Activated T-cell treated with anti-CD3 and anti-CD28 coated beads for 48 hours (primary cell): ENCODE measurements at regions not wholly inside any gene's neighbourhood (a gene's known extent, or its start where the extent isn't known, plus 50 kb on each side); places are given as distances from the start of the nearest gene placed in this dataset.
"Not testable (repeated sequence)": the region's sequence is repeated elsewhere in the genome, so short reads cannot be mapped to it uniquely, and the experiment has no call there.

Experiments
- DNase-seq: peaks from one replicate; pipeline ENCODE4 v3.0.0-alpha.2; 2020; ENCODE audit warnings: low read depth

GRCh38 chr20:17891131-17891530 is 77.5 kb downstream of the SNX5 start:
- not testable (repeated sequence) for DNase-seq

DNA sequence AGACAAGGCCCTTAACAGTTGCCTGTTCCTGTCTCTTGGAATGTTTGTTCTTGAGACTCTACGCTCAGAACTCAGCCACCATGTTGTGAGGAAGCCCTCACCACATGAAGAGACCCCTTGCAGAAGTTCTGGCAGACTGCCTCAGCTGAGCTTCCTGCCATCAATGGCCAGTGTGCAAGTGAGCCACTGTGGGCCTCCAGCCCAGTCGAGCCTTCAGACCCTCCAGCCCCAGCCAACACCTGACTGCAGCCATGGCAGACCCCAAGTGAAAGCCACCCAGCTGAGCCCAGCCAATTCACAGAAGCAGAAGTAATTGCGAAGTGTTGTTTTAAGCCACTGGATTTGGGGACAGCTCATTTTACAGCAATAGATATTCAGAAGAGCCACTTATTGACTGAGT is 78.3 kb downstream of the SNX5 start:
- DNase-seq: no peak

DNA sequence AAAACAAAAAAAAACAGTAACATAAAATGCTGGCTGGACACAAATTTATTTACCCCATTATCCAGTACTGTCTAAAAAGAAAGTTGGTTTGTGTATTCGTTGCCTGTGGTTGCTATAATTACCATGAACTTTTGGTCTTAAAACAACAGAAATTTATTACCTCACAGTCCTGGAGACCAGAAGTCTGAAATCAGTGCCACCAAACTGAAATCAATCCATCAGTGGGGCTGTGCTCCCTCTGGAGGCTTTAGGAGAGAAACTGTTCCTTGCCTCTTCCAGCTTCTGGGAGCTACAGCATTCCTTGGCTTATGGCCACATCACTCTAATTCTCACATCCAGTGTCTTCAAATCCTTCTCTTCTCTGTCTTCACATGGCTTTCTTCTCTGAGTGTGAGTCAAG is 79.4 kb downstream of the SNX5 start:
- DNase-seq: no peak

DNA sequence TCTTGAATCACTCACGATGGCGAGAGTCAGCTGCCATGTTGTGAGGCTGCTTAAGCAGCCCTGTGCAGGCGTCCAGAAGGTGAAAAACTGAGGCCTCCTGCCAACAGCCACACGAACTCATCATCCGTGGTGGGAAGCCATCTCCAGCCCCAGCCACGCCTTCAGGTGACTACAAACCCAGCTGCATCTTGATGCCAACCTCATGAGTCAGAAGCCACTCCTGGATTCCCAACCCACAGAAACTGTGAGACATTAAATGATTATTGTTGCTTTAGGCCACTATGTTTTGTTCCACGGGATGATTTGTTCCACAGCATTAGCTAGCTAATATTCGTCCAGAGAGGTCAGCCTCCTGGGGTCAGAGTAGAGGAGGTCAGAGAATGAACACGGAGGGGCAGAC is 80.5 kb downstream of the SNX5 start:
- DNase-seq: no peak

- DNase-seq: no peak
Observed at GRCh38 chr20:17887331-17888030, 81.1 kb downstream of the SNX5 start.

GRCh38 chr20:17885544-17885943 is 83.0 kb downstream of the SNX5 start:
- no peak for DNase-seq

DNA sequence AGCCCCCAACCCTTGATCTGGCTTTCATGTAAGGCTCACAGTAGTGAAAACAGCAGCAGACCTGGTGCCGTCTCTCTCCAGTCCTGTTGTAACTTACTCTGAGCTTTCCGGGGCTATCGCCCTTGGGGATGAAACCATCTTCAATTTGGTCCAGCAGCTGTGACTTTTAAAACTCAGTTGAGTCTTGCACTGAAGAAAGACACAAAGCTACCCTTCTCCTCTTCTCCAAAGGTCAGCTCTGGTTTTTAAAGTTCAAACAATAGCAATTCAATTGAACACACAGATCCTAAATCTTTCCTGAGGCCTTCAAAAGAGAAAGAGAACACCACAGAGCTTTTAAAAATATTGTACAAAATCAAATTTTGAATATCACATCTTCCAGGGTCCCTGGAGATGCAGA is 83.5 kb downstream of the SNX5 start:
- no peak for DNase-seq

DNA sequence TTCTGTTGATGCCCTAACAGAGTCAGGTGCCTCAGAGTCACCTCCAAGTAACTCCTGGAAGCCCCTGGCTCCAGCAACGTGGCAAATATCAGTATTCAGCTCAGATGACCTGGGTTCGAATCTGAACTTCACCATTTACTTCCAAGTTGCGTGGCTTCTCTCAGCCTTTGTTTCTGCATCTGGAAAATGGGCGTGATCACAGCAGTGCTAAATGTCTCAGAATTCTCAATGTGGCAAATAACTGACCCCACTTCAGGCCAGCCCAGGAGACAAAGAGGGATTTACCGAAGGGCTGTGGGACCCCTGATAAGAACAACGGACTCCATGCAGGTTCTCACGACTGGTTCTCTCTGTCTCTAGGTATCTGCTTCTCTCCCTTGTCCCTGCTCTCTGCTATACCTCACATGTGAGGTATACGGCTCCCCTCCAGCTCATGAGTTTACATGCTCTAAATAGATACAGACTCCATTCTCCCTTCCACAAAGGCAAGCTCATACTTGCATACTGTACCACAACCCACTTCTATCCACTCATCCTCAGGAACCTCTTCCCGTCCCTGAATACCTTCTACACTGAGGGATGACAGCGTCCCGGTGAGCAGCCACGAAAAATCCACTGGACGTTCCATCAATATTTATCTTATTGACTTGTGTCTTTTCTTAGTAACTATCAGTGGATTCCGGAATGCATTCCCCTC is 84.1 kb downstream of the SNX5 start:
- DNase-seq: no peak

- no peak for DNase-seq
Observed at GRCh38 chr20:17883592-17884306, 84.8 kb downstream of the SNX5 start.

- DNase-seq: no peak
Observed at GRCh38 chr20:17882834-17883591, 85.6 kb downstream of the SNX5 start.

- no peak for DNase-seq
Observed at GRCh38 chr20:17882065-17882833, 86.3 kb downstream of the SNX5 start.

DNA sequence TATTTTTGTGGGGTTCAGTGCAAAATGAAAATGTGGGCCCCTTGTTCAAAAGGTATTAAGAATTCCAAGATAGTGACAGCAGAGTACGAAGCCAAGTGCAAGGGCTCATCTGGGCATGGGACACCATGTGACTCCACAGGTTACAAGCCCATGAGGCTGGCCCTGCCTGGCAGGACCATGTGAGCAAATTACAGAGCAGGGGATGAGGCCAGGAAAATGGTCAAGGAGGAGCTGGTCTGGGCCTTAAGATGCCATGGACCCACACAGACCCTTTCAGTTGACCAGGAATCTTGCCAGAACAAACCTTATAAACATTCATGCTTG is 86.9 kb downstream of the SNX5 start:
- no peak for DNase-seq

- DNase-seq: no peak
Observed at GRCh38 chr20:17878912-17879602, 89.5 kb downstream of the SNX5 start.

- no peak for DNase-seq
Observed at GRCh38 chr20:17878069-17878911, 90.3 kb downstream of the SNX5 start.

DNA sequence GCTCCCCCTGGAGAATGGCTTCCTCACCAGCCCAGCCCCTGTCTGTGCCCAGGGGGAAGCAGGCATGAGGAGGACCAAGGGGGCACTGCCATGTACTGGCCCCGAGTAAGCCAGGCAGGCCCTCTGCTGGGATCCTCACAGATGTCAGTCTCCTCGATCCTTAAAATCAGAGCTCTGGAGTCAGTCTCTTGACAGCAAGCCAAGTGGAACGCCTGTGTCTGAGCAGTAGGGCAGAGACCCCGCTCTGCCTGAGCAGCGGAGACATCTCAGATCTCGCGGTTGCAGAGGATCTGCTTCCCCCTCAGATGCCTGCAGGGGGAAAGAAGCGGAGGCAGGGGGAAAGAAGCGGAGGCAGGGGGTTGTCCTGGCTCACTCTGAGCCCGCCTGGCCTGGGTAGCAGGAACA is 92.6 kb downstream of the SNX5 start:
- no peak for DNase-seq

GRCh38 chr20:17875106-17875980 is 93.3 kb downstream of the SNX5 start:
- DNase-seq: no peak

GRCh38 chr20:17874271-17875105 is 94.1 kb downstream of the SNX5 start:
- no peak for DNase-seq
